GM12891 (cell line): ENCODE measurements at regions not wholly inside any gene's neighbourhood (a gene's known extent, or its start where the extent isn't known, plus 50 kb on each side); places are given as distances from the start of the nearest gene placed in this dataset.

Source experiments
- POLR2A ChIP-seq: IDR thresholded peaks from 2 replicates; pipeline ENCODE4 v1.6.1; 2011; ENCODE audit warnings: low read depth, low read length, control low read depth
- POLR2AphosphoS5 ChIP-seq: IDR thresholded peaks from 2 replicates; pipeline ENCODE4 v1.6.1; 2011; ENCODE audit warnings: low read depth, low read length, control low read depth
- TAF1 ChIP-seq: IDR thresholded peaks from 2 replicates; pipeline ENCODE4 v1.6.1; 2011; ENCODE audit warnings: low read depth, low read length, control low read depth

GRCh38 chr5:85647349-85648127, 970.2 kb upstream of the COX7C start:
- TF ChIP-seq POLR2AphosphoS5 (no peak), POLR2A (no peak), TAF1 (no peak)
